Forelimb muscle (tissue), 1 donor: ENCODE measurements at regions not wholly inside any gene's neighbourhood (a gene's known extent, or its start where the extent isn't known, plus 50 kb on each side); places are given as distances from the start of the nearest gene placed in this dataset.
A peak's percentile ranks its signal among the peaks of the same experiment; 100 is the strongest.
"Not testable (repeated sequence)": the region's sequence is repeated elsewhere in the genome, so short reads cannot be mapped to it uniquely, and the experiment has no call there.

ENCODE experiments used
- DNase-seq: peaks from one replicate; pipeline ENCODE4 v3.0.0-alpha.2; 2013; ENCODE audit warnings: low read depth

DNA sequence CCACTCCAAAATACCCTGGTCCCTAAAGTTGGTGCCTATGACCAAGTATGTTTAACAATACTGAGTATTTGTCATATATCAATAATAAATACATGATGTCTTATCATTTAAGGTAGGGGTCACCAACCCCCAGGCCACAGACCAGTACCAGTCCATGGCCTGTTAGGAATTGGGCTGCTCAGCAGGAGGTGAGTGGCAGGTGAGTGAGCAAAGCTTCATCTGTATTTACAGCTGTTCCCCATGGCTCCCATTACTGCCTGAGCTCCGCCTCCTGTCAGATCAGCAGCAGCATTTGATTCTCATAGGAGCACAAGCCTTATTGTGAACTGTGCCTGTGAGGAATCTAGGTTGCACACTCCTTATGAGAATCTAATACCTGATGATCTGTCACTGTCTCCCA lies 126.2 kb downstream of the HNRNPD start:
- DNase-seq = no peak

DNA sequence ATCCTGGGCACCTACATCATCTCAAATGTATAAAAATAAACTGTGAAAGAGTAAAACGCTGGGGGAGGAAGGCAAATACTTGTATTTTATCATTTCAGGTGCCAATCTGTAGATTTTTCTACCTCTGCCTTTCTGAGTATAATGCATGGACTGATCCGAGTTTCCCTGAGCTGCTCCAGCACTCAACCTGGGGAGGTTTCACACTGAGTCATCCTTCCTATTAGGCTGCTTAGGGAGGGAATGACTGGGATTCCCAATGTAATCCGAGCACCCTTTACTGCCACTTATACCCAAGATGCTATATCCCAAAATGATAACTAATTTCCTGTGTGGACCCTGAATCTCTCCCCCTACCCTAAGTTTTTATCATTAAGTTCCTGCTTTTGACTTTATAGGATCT lies 126.6 kb downstream of the HNRNPD start:
- no peak for DNase-seq

DNA sequence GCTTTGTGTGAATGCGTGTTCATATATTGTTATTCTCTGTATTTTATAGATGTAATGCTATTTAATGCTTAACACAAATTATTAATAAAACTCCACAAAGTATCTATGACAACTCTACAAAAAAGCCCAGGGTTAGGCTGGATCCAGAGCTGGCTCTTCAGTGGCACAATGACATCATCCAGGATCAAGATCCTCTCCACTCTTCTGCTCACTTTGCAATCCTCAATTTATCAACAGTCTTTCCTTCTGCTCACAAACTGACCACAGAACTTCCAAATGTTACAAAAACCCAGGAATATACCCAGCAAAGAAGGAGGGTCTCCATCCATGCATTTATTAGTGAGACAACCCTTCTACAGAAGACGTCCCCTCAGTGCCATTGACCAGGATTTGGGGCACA lies 132.3 kb downstream of the HNRNPD start:
- no peak for DNase-seq

DNA sequence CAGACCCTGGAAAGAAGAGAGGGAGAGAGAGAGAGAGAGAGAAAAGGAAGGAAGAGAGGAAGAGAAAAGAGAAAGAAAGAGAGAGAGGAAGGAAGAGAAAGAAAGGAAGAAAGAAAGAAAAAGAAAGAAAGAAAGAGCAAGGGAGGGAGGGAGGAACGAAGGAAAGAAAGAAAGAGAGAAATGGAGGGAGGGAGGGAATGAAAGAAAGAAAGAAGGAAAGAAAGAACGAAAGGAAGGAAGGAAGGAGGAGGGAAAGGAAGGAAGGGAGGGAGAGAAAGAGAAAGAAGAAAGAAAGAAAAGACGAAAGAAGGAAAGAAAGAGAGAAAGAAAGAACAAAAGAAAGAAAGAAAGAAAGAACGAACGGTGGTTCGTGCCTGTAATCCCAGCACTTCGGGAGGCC lies 133.4 kb downstream of the HNRNPD start:
- DNase-seq = no peak

DNA sequence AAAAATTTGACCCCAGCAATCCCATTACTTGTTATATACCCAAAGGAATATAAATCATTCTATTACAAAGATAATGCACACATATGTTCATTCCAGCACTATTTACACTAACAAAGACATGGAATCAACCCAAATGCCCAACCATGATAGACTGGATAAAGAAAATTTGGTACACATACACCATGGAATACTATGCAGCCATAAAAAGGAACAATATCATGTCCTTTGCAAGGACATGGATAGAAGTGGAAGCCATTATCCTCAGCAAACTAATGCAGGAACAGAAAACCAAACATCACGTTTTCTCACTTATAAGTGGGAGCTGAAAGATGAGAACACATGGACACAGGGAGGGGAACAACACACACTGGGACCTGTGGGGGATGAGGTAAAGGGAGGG lies 136.6 kb downstream of the HNRNPD start:
- DNase-seq = not testable (repeated sequence)

DNA sequence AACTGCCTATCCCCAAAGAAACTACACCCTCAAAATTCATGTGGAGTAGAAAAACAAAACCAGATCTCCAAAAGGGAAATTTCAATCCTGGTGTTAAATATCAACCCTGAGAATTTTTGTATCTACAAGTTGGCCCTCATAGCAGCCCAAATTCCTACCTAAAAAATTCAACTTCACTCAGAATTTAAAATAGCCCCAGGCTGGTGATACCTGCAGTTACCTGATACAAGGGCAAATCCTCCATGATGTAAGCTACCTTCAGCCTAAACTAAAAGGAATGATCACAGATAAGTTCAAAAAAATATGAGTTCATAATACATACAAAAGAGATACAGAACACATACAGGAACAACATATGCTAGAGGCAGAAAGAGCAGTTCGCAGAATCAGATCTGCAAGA lies 138.4 kb downstream of the HNRNPD start:
- no peak for DNase-seq

DNA sequence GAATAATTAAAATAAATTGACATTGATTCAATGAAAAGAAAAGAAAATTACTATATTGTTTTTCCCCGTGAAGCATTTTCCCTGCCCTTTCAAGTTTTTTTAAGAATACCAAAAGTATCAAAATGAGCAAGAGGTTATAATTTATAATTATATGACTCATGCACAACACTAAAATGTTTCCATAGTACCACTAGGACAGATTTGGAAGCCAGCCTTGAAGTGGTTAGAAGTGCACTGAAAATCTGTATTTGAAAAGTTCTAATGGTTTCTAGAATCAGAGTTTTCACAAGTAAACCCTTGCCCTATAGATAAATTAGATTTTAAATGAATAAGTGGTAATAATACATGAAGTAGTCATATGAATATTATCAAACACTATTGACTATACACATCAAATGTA lies 140.9 kb downstream of the HNRNPD start:
- DNase-seq = no peak

DNA sequence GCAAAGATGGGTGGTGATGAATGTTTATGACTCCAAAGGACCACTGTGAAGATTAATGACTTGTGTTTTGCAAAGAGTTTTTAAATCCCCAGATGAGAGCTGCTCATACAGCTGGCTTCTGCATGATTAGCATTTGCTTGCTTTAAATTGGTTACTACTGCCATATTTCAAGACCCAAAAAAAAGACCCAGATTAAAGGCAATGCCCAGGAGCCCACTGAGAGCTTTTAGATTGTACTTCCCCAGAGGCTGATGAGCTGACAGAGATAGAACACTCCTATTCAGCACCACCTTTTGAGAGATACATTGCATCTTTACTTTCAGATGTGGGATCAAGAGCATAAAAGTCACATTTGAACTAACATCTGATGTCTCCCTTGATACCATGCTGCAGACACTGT lies 142.0 kb downstream of the HNRNPD start:
- no peak for DNase-seq

DNA sequence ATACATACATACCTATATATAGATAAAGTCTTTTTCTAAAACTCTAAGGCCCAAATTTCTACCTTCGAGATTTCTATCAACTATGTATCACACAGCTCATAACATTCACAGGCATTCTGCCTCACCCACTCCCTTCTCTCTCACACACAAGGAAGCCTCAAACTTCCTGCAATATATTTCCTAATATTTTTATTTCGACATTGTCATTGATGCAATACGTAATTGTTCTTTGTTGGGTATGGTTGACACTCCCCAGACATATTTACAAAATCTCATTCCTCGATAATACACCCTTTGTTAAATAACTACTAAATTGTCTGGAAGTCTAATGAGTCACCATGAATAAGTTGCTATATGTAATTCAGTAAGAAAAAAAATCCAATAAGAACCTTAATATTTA lies 143.5 kb downstream of the HNRNPD start:
- no peak for DNase-seq

DNA sequence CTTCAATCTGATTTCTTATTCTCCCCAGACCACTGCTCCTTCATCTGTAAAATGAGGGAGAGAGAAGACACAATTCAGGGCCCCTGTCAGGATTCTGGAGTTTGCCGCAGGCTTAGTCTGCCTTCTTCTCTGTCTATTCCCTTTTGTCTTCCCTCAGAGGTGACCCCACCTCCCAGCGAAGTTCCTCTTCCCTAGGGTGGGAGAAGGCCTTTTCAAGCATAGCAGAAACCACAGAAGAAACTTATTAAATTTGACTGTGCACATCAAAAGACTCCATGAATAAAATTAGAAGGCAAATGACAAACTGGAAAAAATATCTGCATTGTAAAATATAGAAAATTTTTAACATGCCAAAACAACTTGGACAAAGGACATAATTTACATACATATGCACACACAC lies 148.8 kb downstream of the HNRNPD start:
- DNase-seq = no peak

DNA sequence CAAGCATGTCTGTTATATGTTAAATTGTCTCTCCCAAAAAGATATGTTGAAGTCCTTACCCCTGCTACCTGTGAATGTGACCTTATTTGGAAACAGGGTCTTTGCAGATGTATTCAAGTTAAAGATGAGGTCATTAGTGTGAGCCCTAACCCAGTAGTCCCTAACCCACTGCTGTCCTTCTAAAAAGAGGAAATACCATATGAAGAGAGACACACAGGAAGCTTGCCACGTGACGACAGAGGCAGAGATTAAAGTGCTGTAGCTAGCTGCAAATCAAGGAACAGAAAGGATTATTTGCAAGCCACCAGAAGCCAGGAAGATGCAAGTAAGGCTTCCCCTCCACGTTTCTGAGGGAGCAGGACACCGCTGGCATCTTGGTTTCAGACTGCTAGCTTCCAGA lies 150.1 kb downstream of the HNRNPD start:
- DNase-seq = peak; percentile 22

DNA sequence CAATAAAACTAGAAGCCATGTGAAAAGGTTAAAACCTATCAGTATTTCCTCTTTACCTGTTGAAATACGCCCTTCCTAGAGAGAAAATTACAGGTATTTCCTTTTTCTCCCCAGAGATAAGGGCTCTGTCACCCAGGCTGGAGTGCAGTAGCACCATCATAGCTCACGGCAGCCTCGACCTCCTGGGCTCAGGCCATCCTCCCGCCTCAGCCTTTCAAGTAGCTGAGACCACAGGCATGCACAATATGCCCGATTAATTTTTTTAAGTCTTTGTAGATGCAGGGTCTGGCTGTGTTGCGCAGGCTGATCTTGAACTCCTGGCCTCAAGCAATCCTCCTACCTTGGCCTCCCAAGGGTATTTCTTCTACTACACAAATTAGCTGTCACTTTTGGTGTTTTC lies 154.4 kb downstream of the HNRNPD start:
- DNase-seq = no peak

DNA sequence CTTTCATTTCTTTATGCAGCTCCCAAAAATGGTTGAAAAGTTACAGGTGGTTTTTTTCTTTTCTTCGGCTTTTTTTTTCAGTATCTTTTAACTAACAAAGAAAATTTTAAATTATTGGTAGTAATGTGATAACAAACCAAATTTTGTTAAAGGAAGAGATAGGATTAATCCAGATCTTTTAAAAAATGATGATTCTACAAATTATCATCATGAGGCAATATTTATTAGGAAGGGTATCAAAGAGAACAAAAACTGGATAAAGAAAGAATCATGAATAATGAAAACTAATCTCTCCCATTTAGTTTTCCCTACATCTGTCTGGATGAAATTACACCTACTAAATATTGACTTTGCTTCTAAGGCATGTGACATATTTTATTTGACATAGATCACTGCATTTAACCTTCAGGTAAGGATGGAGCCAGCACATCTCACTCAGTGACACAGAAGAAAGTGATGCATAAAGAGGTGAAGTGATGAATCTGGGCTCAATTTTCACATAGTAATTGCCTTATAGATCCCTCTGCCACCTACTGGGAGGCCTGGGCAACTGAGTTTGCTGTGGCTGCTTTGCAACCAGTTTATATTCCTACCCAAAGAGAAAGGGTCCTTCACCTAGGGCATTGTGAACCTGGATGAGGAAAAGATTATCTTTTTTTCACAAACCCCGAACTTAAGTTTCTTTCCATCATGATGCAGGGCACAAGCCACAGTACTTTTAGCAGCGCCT lies 155.6 kb downstream of the HNRNPD start:
- no peak for DNase-seq

DNA sequence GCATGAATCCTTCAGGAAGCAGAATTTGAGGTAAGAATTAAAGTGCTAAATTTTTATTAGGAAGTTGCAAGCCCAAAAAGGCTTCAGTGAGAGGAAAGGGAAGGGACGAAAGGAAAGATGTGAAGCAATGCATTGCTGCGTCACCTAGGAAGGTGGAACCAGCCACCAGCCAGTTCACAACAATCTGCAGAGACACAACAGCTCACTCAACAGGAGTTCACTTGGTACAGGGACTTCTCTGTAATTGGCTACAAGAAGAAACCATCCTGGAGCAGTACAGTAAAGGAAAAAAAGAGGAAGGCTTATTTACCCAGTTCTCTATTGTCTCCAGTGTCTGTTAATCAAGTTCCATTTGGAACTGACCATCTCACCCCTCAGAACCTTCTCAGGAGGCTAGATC lies 157.6 kb downstream of the HNRNPD start:
- DNase-seq = no peak

DNA sequence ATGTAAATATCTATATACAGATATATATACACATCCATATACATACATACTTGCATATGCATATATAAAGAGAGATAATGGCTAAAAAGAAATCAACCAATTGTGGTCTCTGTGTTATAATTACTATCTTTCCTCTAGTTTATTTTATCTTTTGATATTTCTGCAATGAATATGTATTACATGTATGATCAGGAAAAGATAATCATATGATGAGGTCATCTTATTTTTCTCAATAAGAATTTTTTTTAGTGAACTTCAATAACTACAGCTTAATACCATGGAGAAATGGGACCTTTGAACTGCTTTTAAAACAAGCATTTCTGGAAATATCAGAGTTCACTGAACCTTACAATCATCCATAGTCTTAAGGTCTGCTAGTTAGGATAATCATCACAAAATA lies 158.0 kb downstream of the HNRNPD start:
- DNase-seq = no peak

DNA sequence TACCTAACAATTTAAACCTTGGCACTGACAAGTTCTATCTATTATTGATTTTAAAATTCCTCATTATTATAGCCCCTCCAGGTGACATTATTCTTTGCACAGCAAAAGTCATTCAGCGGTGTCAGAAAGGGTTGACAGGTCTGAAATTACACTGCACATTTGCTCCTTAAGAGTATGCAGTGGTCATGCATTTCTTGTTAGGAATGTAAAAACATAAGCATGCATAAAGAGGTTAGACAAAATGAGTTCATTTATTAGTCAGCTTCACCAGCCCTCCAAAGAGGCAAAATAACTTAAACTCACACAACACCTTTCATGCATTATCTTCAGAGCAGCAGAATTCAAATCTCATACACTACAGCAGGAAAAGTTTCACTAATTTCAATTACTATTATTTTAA lies 158.8 kb downstream of the HNRNPD start:
- DNase-seq = no peak

DNA sequence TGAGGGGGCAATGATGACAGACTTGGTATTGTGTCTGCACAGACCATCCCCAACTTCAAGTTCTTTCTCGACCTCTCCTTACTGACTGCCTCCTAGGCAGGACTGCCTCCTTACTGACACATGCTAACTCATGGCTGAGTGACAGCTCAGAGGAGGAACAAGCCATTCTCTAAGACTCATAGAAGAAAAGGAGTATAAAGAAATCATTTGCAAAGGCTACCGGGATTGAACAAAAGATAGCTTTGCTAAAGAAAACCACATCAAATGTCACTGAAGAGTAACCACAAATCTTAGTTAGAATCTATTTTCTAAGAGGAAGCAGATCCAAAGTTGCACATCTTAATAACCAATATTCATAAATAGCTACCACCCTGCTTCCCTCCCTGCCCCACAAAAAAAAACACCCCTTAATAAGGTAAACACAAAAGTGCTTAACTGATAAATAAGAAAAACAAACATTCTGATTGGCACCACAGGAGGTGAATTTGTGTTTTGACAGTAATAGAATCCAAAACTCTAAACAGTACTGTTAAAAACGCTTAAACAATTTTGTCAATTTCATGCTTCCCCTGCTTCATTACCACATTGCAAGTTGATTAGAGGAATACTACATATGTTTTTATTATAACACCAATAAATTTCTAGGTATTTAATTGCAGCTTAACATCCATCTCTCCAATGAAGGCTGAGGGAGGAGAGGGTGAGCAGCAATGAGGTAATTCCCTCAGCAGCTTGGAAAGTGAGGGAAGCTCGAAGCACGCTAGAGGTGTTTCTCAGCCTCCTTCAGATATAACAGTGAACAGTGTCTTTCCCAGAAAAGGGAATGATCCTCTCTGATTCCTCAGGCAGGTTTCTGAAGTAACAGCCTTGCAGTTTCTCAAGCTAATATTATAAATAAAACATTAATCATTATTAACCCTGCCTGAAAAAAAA lies 160.0 kb downstream of the HNRNPD start:
- no peak for DNase-seq

DNA sequence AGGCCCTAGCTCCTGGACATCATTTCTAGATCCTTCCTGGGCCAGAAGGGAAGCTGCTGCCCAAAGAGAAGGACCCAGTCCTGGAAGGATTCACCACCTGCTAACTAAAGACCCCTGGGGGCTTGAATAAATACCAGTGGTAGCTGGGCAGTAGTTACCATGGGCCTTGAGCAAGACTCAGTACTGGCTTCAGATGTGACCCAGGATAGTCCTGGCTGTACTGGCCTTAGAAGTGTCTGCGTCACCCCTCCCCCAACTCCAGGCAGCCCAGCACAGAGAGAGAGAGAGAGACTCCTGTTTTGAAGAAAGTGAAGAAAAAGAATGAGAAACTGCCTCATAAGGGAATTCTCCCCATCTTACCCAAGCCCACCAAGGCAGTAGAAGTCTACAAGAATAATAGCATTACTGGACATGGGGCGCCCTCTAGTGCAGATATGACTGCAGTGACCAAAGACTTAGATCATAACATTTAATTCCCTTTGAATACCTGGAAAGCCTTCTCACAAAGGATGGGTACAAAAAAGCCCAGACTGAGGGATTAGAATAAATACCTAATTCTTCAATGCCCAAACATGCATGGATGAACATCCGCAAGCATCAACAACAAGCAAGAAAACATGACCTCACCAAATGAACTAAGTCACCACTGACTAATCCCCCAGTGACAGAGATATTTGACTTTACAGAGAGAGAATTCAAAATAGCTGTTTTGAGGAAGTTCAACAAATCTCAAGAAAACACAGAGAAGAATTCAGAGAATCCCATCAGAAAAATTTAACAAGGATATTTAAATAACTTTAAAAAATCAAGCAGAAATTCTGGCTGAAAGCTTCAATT lies 171.8 kb downstream of the HNRNPD start:
- no peak for DNase-seq

DNA sequence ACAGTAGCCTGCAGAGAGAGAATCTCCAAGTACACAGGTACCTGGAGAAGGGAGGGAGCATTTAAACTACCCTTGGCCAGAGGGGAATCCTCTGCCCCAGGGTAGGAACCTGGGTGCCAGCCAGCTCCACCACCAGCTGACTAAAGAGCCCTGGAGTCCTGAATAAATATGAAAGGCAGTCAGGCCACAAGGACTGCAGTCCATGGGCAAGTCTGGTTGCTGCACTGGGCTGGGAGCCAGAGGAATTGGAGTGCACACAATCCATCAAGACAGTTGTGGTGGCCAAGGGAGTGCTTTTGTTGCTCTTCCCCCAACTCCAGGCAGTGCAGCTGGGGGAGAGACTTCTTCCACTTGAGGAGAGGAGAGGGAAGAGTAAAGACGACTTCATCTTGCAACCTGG lies 172.5 kb downstream of the HNRNPD start:
- DNase-seq = no peak

DNA sequence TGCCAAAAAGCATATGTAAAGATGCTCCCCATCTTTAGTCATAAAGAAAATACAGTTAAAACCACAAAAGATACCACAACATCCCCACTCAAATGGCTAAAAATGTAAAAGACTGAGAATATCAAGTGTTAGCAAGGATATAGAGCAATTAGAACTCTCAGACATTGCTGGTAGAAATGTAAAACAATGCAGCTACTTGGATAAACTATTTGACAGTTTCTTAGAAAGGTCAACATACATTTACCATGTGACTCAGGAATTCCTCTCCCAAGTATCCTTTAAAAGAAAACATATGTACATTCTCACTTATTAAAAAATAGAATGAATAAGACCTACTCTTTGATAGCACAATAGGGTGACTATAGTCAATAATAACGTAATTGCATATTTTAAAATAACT lies 173.7 kb downstream of the HNRNPD start:
- no peak for DNase-seq

DNA sequence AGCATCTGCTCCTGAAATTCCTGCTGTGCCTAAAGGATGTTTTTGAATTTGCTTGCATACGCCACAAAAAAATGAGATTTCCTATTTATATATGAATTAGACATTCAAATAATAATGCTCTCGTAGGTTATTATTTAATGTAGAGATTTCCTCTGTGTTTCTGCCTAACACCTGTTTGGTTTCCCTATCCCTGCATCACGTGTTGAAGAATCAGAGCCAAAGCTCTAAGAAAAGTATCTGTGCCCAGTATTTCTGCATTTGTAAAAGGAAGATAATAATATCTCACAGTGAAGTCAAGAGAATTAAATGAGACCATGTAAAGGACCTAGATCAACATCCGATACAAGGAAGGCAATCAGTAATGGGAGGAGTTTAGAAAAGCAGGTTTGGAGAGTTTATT lies 179.5 kb downstream of the HNRNPD start:
- DNase-seq = no peak

DNA sequence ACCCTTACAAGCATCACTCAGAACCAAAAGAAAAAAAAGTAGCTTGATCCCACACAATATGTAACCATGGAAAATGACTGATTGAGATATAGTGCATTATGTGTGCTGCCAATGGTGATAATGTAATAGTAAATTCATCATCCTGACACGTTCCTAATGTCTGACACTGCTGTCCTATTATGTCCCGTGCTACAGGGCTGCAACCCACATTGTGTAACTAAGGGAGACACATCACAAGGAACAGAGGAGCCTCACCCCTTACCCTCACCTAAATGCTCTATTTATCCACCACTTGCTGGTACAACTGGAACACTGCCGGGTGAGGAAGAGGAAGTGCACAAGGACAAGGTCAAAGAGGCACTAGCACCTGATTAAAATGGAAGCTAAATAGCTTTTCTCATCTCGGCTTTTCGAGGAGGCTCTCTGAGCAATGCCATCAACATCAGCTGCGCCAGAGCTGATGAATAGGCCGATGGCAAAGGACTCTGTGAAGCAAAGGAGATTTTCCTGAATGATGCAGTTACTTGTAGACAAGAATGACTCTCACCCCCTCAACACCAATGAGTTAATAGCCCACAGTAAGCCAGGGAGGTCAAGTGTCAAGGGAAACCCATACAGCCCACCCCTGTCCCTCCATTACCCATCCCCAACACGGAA lies 181.6 kb downstream of the HNRNPD start:
- no peak for DNase-seq
